Pulmonary artery endothelial cell (primary cell): ENCODE measurements at regions not wholly inside any gene's neighbourhood (a gene's known extent, or its start where the extent isn't known, plus 50 kb on each side); places are given as distances from the start of the nearest gene placed in this dataset.
"Not testable (repeated sequence)": the region's sequence is repeated elsewhere in the genome, so short reads cannot be mapped to it uniquely, and the experiment has no call there.

Experiments used
- DNase-seq: peaks from one replicate; pipeline ENCODE4 v3.0.0-alpha.2; 2011; ENCODE audit warnings: low read depth, low spot score

- DNase-seq, result no peak
These were observed 166.7 kb upstream of the PRICKLE2 start for GRCh38 chr3:64392001-64392400.

- DNase-seq, result no peak
These were observed 165.6 kb upstream of the PRICKLE2 start for GRCh38 chr3:64390893-64391292.

- no peak for DNase-seq
These were observed 163.6 kb upstream of the PRICKLE2 start for GRCh38 chr3:64388886-64389285.

GRCh38 chr3:64387688-64388087 is 162.4 kb upstream of the PRICKLE2 start:
- no peak for DNase-seq

GRCh38 chr3:64385277-64385676 is 160.0 kb upstream of the PRICKLE2 start:
- DNase-seq, result no peak

GRCh38 chr3:64384561-64384960 is 159.3 kb upstream of the PRICKLE2 start:
- no peak for DNase-seq

- DNase-seq, result no peak
These were observed 156.9 kb upstream of the PRICKLE2 start for GRCh38 chr3:64382153-64382552.

- DNase-seq, result no peak
These were observed 156.1 kb upstream of the PRICKLE2 start for GRCh38 chr3:64381367-64381766.

GRCh38 chr3:64380546-64380945 is 155.3 kb upstream of the PRICKLE2 start:
- DNase-seq, result no peak

GRCh38 chr3:64379221-64379620 is 154.0 kb upstream of the PRICKLE2 start:
- DNase-seq, result no peak

- no peak for DNase-seq
These were observed 152.7 kb upstream of the PRICKLE2 start for GRCh38 chr3:64377942-64378341.

- DNase-seq, result no peak
These were observed 150.5 kb upstream of the PRICKLE2 start for GRCh38 chr3:64375737-64376136.

GRCh38 chr3:64369390-64369789 is 144.1 kb upstream of the PRICKLE2 start:
- DNase-seq, result no peak

- DNase-seq, result no peak
These were observed 143.2 kb upstream of the PRICKLE2 start for GRCh38 chr3:64368257-64369020.

GRCh38 chr3:64365877-64366276 is 140.6 kb upstream of the PRICKLE2 start:
- DNase-seq, result no peak

- no peak for DNase-seq
These were observed 138.6 kb upstream of the PRICKLE2 start for GRCh38 chr3:64363842-64364241.

GRCh38 chr3:64361962-64362735 is 136.9 kb upstream of the PRICKLE2 start:
- DNase-seq, result no peak

- not testable (repeated sequence) for DNase-seq
These were observed 135.8 kb upstream of the PRICKLE2 start for GRCh38 chr3:64361036-64361435.

GRCh38 chr3:64360280-64360679 is 135.0 kb upstream of the PRICKLE2 start:
- DNase-seq, result no peak

- no peak for DNase-seq
These were observed 134.5 kb upstream of the PRICKLE2 start for GRCh38 chr3:64359735-64360134.

GRCh38 chr3:64358853-64359252 is 133.6 kb upstream of the PRICKLE2 start:
- no peak for DNase-seq

- DNase-seq, result no peak
These were observed 132.9 kb upstream of the PRICKLE2 start for GRCh38 chr3:64358176-64358575.

GRCh38 chr3:64357481-64357880 is 132.2 kb upstream of the PRICKLE2 start:
- no peak for DNase-seq
